Astrocyte of the cerebellum (primary cell): ENCODE measurements at regions not wholly inside any gene's neighbourhood (a gene's known extent, or its start where the extent isn't known, plus 50 kb on each side); places are given as distances from the start of the nearest gene placed in this dataset.

ENCODE experiments used
- DNase-seq: peaks from one replicate; pipeline ENCODE4 v3.0.0-alpha.2; 2011; ENCODE audit warnings: low read depth
- H3K4me3 ChIP-seq: 2 replicates; pipeline ENCODE4 v1.5.1; 2011; ENCODE audit warnings: mild to moderate bottlenecking, low read depth, low read length, moderate library complexity
- CTCF ChIP-seq: IDR thresholded peaks from 2 replicates; pipeline ENCODE4 v1.5.1; 2012; ENCODE audit warnings: low read length, low read depth, moderate library complexity, mild to moderate bottlenecking; ENCODE audit errors: missing control alignments
- in situ Hi-C: cut with HindIII; loops from 2 replicates; pipeline ENCODE4 v1.10.0; 2017; ENCODE audit warnings: low sequenced_read_pairs

GRCh38 chr12:25829192-25829591, 129.3 kb upstream of the RASSF8 start:
- TF ChIP-seq CTCF: no peak
- H3K4me3 ChIP-seq: no peak overlapping the region
- in situ Hi-C loops: no loop called here
- peak; percentile 34 for DNase-seq

GRCh38 chr12:25830456-25830855, 128.0 kb upstream of the RASSF8 start:
- H3K4me3 ChIP-seq: no peak overlapping the region
- in situ Hi-C loops: no loop called here
- TF ChIP-seq CTCF: no peak
- no peak for DNase-seq

- DNase-seq: no peak
- no peak for TF ChIP-seq CTCF
- in situ Hi-C loops: no loop called here
- no peak overlapping the region for H3K4me3 ChIP-seq
Measured at GRCh38 chr12:25833657-25834056, 124.8 kb upstream of the RASSF8 start.

GRCh38 chr12:25835385-25835784, 123.1 kb upstream of the RASSF8 start:
- no peak for TF ChIP-seq CTCF

GRCh38 chr12:25838007-25838406, 120.5 kb upstream of the RASSF8 start:
- no peak for TF ChIP-seq CTCF
- in situ Hi-C loops: no loop called here
- no peak overlapping the region for H3K4me3 ChIP-seq
- DNase-seq: no peak

More at GRCh38 chr12:25835385-25835784, 123.1 kb upstream of the RASSF8 start:
- in situ Hi-C loops: no loop called here
- DNase-seq: no peak
- H3K4me3 ChIP-seq: no peak overlapping the region

GRCh38 chr12:25839470-25839869, 119.0 kb upstream of the RASSF8 start:
- H3K4me3 ChIP-seq: no peak overlapping the region
- no peak for TF ChIP-seq CTCF
- DNase-seq: no peak
- in situ Hi-C loops: no loop called here

- DNase-seq: peak; percentile 9
- no peak overlapping the region for H3K4me3 ChIP-seq
- in situ Hi-C loops: no loop called here
- no peak for TF ChIP-seq CTCF
Measured at GRCh38 chr12:25840678-25841465, 117.6 kb upstream of the RASSF8 start.
